Tibial artery (tissue), 4 donors: ENCODE measurements at regions not wholly inside any gene's neighbourhood (a gene's known extent, or its start where the extent isn't known, plus 50 kb on each side); places are given as distances from the start of the nearest gene placed in this dataset.

Experiments used
- DNase-seq, 2 donors: peaks; one replicate each; pipeline ENCODE4 v3.0.0-alpha.2; 2019
- H3K27ac ChIP-seq, 2 donors: fragments of 200-600 bp; sonication (generic) in 1 of 2; 1 replicate in 1 of 2; 2 replicates in 1 of 2; pipeline ENCODE4 v1.5.1; 2018 to 2019; ENCODE audit warnings: mild to moderate bottlenecking in 1 of 2
- H3K27me3 ChIP-seq, 2 donors: fragments of 200-600 bp; sonication (generic) in 1 of 2; one replicate each; pipeline versions ENCODE4 v1.5.1 to v1.6.0; 2016 to 2019
- H3K36me3 ChIP-seq, 3 donors: fragments of 200-600 bp; sonication (generic) in 2 of 3; one replicate each; pipeline ENCODE4 v1.5.1; 2016 to 2019; ENCODE audit warnings: mild to moderate bottlenecking in 2 of 3
- H3K4me1 ChIP-seq, 4 donors: fragments of 200-600 bp; sonication (generic) in 2 of 4; 1 replicate in 3 of 4; 2 replicates in 1 of 4; pipeline ENCODE4 v1.5.1; 2016 to 2019
- H3K4me3 ChIP-seq, 2 donors: fragments of 200-600 bp; sonication (generic) in 1 of 2; 1 replicate in 1 of 2; 2 replicates in 1 of 2; pipeline ENCODE4 v1.5.1; 2018 to 2019; ENCODE audit warnings: mild to moderate bottlenecking in 2 of 2
- H3K9me3 ChIP-seq, 3 donors: fragments of 200-600 bp; sonication (generic) in 1 of 3; one replicate each; pipeline ENCODE4 v1.5.1; 2016 to 2019
- CTCF ChIP-seq, 2 experiments: fragments of 200-600 bp in 1 of 2; fragments of 450-650 bp in 1 of 2; IDR thresholded peaks; one replicate each; pipeline ENCODE4 v1.5.1; 2017 to 2019; ENCODE audit warnings: antibody characterized with exemption in 2 of 2, mild to moderate bottlenecking in 1 of 2, moderate library complexity in 1 of 2
- intact Hi-C: fragments of 100-400 bp; cut with DNase I; formaldehyde crosslinking; loops from one replicate; pipeline ENCODE4 v1.15.0; 2023; ENCODE audit warnings: low total_unique reads

- DNase-seq = no peak
- H3K27ac ChIP-seq = no peak overlapping the region
- no peaks in the 10 kb centered on the region for H3K4me1 ChIP-seq
- no peak overlapping the region for H3K4me3 ChIP-seq
- H3K9me3 ChIP-seq = no peaks in the 10 kb centered on the region
- H3K36me3 ChIP-seq = no peaks in the 10 kb centered on the region
- H3K27me3 ChIP-seq = no peaks in the 10 kb centered on the region
- no peak for TF ChIP-seq CTCF (IDR thresholded peaks at IDR 0.05)
- intact Hi-C loops = no loop called here
These were observed 71.8 kb upstream of the SPRED2 start for GRCh38 chr2:65504201-65504600.

- H3K27me3 ChIP-seq = no peaks in the 10 kb centered on the region
- no peak overlapping the region for H3K27ac ChIP-seq
- no peak overlapping the region for H3K4me3 ChIP-seq
- no peaks in the 10 kb centered on the region for H3K9me3 ChIP-seq
- DNase-seq = no peak
- no peaks in the 10 kb centered on the region for H3K36me3 ChIP-seq
- no peak for TF ChIP-seq CTCF (IDR thresholded peaks at IDR 0.05)
- intact Hi-C loops = no loop called here
- no peaks in the 10 kb centered on the region for H3K4me1 ChIP-seq
These were observed 71.3 kb upstream of the SPRED2 start for GRCh38 chr2:65503746-65504145.

GRCh38 chr2:65501836-65502235 is 69.4 kb upstream of the SPRED2 start:
- H3K27me3 ChIP-seq = no peaks in the 10 kb centered on the region
- H3K36me3 ChIP-seq = no peaks in the 10 kb centered on the region
- no peaks in the 10 kb centered on the region for H3K9me3 ChIP-seq
- no peak overlapping the region for H3K4me3 ChIP-seq
- intact Hi-C loops = no loop called here
- DNase-seq = no peak
- TF ChIP-seq CTCF (IDR thresholded peaks at IDR 0.05) = no peak
- H3K27ac ChIP-seq = no peak overlapping the region
- no peaks in the 10 kb centered on the region for H3K4me1 ChIP-seq

GRCh38 chr2:65501074-65501473 is 68.7 kb upstream of the SPRED2 start:
- intact Hi-C loops = no loop called here
- no peak overlapping the region for H3K27ac ChIP-seq
- no peaks in the 10 kb centered on the region for H3K9me3 ChIP-seq
- no peaks in the 10 kb centered on the region for H3K27me3 ChIP-seq
- H3K4me3 ChIP-seq = no peak overlapping the region
- no peaks in the 10 kb centered on the region for H3K4me1 ChIP-seq
- no peaks in the 10 kb centered on the region for H3K36me3 ChIP-seq
- TF ChIP-seq CTCF (IDR thresholded peaks at IDR 0.05) = no peak
- DNase-seq = no peak

GRCh38 chr2:65500310-65501040 is 68.1 kb upstream of the SPRED2 start:
- no peak overlapping the region for H3K4me3 ChIP-seq
- DNase-seq = no peak
- TF ChIP-seq CTCF (IDR thresholded peaks at IDR 0.05) = no peak
- intact Hi-C loops = no loop called here
- H3K36me3 ChIP-seq = no peaks in the 10 kb centered on the region
- no peaks in the 10 kb centered on the region for H3K4me1 ChIP-seq
- no peak overlapping the region for H3K27ac ChIP-seq
- no peaks in the 10 kb centered on the region for H3K9me3 ChIP-seq
- H3K27me3 ChIP-seq = no peaks in the 10 kb centered on the region

- no peak overlapping the region for H3K4me3 ChIP-seq
- no peak for DNase-seq
- H3K27ac ChIP-seq = no peak overlapping the region
- no peaks in the 10 kb centered on the region for H3K4me1 ChIP-seq
- no peaks in the 10 kb centered on the region for H3K36me3 ChIP-seq
- TF ChIP-seq CTCF (IDR thresholded peaks at IDR 0.05) = no peak
- H3K9me3 ChIP-seq = no peaks in the 10 kb centered on the region
- no peaks in the 10 kb centered on the region for H3K27me3 ChIP-seq
- intact Hi-C loops = no loop called here
These were observed 66.8 kb upstream of the SPRED2 start for GRCh38 chr2:65499216-65499615.
